ENCODE measurements at regions not wholly inside any gene's neighbourhood (a gene's known extent, or its start where the extent isn't known, plus 50 kb on each side); places are given as distances from the start of the nearest gene placed in this dataset.

DNA sequence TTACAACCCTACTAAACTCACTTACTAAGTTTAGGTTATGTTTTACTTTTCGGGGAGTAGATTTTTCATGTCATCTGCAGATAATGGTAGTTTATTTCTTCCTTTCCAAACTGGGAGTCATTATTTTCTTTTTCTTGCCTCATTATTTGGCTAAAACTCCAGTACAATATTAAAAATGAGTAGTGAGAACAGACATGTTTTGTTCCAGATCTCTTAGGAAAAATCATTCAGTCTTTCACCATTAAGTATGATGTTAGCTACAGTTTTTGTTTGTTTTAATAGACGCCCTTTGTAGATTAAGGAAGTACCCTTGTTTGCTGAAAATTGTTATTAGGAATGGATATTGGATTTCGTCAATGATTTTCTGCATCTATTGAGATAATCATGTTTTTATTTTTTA, 472.0 kb upstream of the PAPPA start:
- TF ChIP-seq, protein P1, sequence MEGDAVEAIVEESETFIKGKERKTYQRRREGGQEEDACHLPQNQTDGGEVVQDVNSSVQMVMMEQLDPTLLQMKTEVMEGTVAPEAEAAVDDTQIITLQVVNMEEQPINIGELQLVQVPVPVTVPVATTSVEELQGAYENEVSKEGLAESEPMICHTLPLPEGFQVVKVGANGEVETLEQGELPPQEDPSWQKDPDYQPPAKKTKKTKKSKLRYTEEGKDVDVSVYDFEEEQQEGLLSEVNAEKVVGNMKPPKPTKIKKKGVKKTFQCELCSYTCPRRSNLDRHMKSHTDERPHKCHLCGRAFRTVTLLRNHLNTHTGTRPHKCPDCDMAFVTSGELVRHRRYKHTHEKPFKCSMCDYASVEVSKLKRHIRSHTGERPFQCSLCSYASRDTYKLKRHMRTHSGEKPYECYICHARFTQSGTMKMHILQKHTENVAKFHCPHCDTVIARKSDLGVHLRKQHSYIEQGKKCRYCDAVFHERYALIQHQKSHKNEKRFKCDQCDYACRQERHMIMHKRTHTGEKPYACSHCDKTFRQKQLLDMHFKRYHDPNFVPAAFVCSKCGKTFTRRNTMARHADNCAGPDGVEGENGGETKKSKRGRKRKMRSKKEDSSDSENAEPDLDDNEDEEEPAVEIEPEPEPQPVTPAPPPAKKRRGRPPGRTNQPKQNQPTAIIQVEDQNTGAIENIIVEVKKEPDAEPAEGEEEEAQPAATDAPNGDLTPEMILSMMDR (IDR thresholded peaks at IDR 0.05; ENCODE audit: borderline replicate concordance, extremely low read depth, low read length, poor library complexity, severe bottlenecking) = no peak
- no peak for TF ChIP-seq EZH2 (IDR thresholded peaks at IDR 0.05; ENCODE audit: borderline replicate concordance, low read depth, low read length, severe bottlenecking)

Measured in DND-41 (cell line).